HCT116 (cell line): ENCODE measurements at regions not wholly inside any gene's neighbourhood (a gene's known extent, or its start where the extent isn't known, plus 50 kb on each side); places are given as distances from the start of the nearest gene placed in this dataset.

Experiments used
- ATAC-seq: fragments of 200-7000 bp; cut with Tn5 transposase; 2 replicates; pipeline ENCODE4 v1.9.1; 2020; ENCODE audit warnings: mild to moderate bottlenecking, moderate library complexity
- BruUV-seq: library from RNA; stranded (reverse); fragments of 400-500 nt; replicated peaks from 2 replicates; lab custom pipeline; 2021; lab: Mats Ljungman, UMichigan
- CTCF ChIA-PET: fragments of 300-600 bp; sonication (Branson Sonifier 250); formaldehyde crosslinking; loops from one replicate; lab custom pipeline; 2021; ENCODE audit warnings: antibody characterized with exemption; lab: Charles Lee
- POLR2A ChIA-PET: fragments of 300-600, 350-600 bp; sonication (Branson Sonifier 250); formaldehyde crosslinking; loops from one replicate; lab custom pipeline; 2021; ENCODE audit warnings: antibody characterized with exemption; lab: Charles Lee
- RAD21 ChIA-PET, 2 experiments: fragments of 300-600 bp; sonication (Branson Sonifier 250); formaldehyde crosslinking; loops; one replicate each; lab custom pipeline; 2023; ENCODE audit warnings: low total read pairs in 2 of 2; ENCODE audit not compliant: uncharacterized antibody in 2 of 2, unreplicated experiment in 2 of 2, low non-redundant PET in 1 of 2; lab: Charles Lee
- DNase-seq: peaks from one replicate; pipeline ENCODE4 v3.0.0-alpha.2; 2010; ENCODE audit warnings: low read depth, low spot score
- H2AFZ ChIP-seq: fragments of 200-600 bp; shearing (Covaris generic), sonication (generic); 2 replicates; pipeline ENCODE4 v1.6.1; 2017; ENCODE audit warnings: low read depth, mixed run types, mixed read lengths, antibody characterized with exemption, low read length; ENCODE audit not compliant: poor library complexity, severe bottlenecking
- H3K27ac ChIP-seq: 2 replicates; pipeline ENCODE4 v1.5.1; 2012; ENCODE audit warnings: low read depth, low read length
- H3K27me3 ChIP-seq: fragments of 200-600 bp; sonication (generic); 2 replicates; pipeline ENCODE4 v1.6.1; 2016; ENCODE audit warnings: mixed run types, low read length, mixed read lengths; ENCODE audit not compliant: insufficient read depth
- H3K36me3 ChIP-seq, 2 experiments: fragments of 200-500 bp in 1 of 2; fragments of 200-600 bp in 1 of 2; sonication (Bioruptor generic) in 1 of 2; sonication (generic) in 1 of 2; 2 replicates each; pipeline versions ENCODE4 v1.5.1 to v1.6.1; 2014 to 2016; ENCODE audit warnings: low read length in 2 of 2, inconsistent platforms in 1 of 2, mixed read lengths in 1 of 2, mixed run types in 1 of 2; ENCODE audit not compliant: insufficient read depth in 2 of 2, control insufficient read depth in 1 of 2
- H3K4me1 ChIP-seq, 2 experiments: fragments of 200-600 bp in 1 of 2; sonication (generic) in 1 of 2; 2 replicates each; pipeline versions ENCODE4 v1.5.1 to v1.6.1; 2012 to 2017; ENCODE audit warnings: low read length in 2 of 2, inconsistent platforms in 1 of 2, mild to moderate bottlenecking in 1 of 2, mixed read lengths in 1 of 2, mixed run types in 1 of 2, moderate library complexity in 1 of 2; ENCODE audit not compliant: insufficient read depth in 2 of 2, control insufficient read depth in 1 of 2
- H3K4me2 ChIP-seq: fragments of 200-600 bp; sonication (generic); 2 replicates; pipeline ENCODE4 v1.6.1; 2017; ENCODE audit warnings: mixed run types, low read length, mixed read lengths
- H3K4me3 ChIP-seq, 2 experiments: fragments of 200-600 bp in 1 of 2; sonication (generic) in 1 of 2; replicated peaks in 1 of 2; 2 replicates each; pipeline ENCODE4 v1.5.1; 2011 to 2016; ENCODE audit warnings: low read length in 2 of 2, control low read depth in 1 of 2, low read depth in 1 of 2, mild to moderate bottlenecking in 1 of 2, mixed read lengths in 1 of 2, mixed run types in 1 of 2
- H3K79me2 ChIP-seq: fragments of 200-600 bp; sonication (generic); 2 replicates; pipeline ENCODE4 v1.6.1; 2017; ENCODE audit warnings: mild to moderate bottlenecking, mixed run types, low read length, moderate library complexity, mixed read lengths; ENCODE audit not compliant: insufficient read depth
- H3K9ac ChIP-seq: fragments of 200-600 bp; sonication (generic); 2 replicates; pipeline ENCODE4 v1.6.1; 2016; ENCODE audit warnings: low read length, mixed read lengths
- H3K9me2 ChIP-seq: fragments of 200-600 bp; sonication (generic), shearing (Covaris generic); 2 replicates; pipeline ENCODE4 v1.6.1; 2017; ENCODE audit warnings: mixed run types, mild to moderate bottlenecking, moderate library complexity; ENCODE audit not compliant: insufficient read depth
- H3K9me3 ChIP-seq, 2 experiments: fragments of 200-500 bp in 1 of 2; fragments of 200-600 bp in 1 of 2; sonication (Bioruptor generic) in 1 of 2; sonication (generic) in 1 of 2; 2 replicates each; pipeline ENCODE4 v1.6.1; 2014 to 2017; ENCODE audit warnings: low read length in 2 of 2, mixed read lengths in 2 of 2, inconsistent platforms in 1 of 2, low read depth in 1 of 2, mild to moderate bottlenecking in 1 of 2, mixed run types in 1 of 2, moderate library complexity in 1 of 2; ENCODE audit not compliant: control insufficient read depth in 1 of 2, insufficient read depth in 1 of 2
- H4K20me1 ChIP-seq: fragments of 200-600 bp; sonication (generic), shearing (Covaris generic); 2 replicates; pipeline ENCODE4 v1.6.1; 2017; ENCODE audit warnings: mixed run types, mild to moderate bottlenecking, moderate library complexity; ENCODE audit not compliant: insufficient read depth
- CBX3 ChIP-seq: IDR thresholded peaks from 2 replicates; pipeline ENCODE4 v1.6.1; 2012; ENCODE audit warnings: low read depth
- CEBPB ChIP-seq: IDR thresholded peaks from 2 replicates; pipeline ENCODE4 v1.6.1; 2012; ENCODE audit warnings: low read depth
- CTCF ChIP-seq, 3 experiments: fragments of 200-600 bp in 1 of 3; sonication (generic) in 1 of 3; IDR thresholded peaks in 2 of 3; conservative IDR thresholded peaks in 1 of 3; 2 replicates each; pipeline ENCODE4 v1.5.1; 2012 to 2017; ENCODE audit warnings: low read depth in 2 of 3, low read length in 2 of 3, antibody characterized with exemption in 1 of 3, borderline replicate concordance in 1 of 3, control low read depth in 1 of 3, mild to moderate bottlenecking in 1 of 3, mixed read lengths in 1 of 3, mixed run types in 1 of 3, moderate library complexity in 1 of 3; ENCODE audit not compliant: insufficient read depth in 1 of 3
- JUND ChIP-seq: IDR thresholded peaks from 2 replicates; pipeline ENCODE4 v1.6.1; 2012
- MAX ChIP-seq: IDR thresholded peaks from 2 replicates; pipeline ENCODE4 v1.6.1; 2012
- POLR2A ChIP-seq: IDR thresholded peaks from 2 replicates; pipeline ENCODE4 v1.7.0; 2011; ENCODE audit warnings: borderline replicate concordance; ENCODE audit not compliant: insufficient read depth, insufficient read length; ENCODE audit errors: extremely low read depth
- REST ChIP-seq: IDR thresholded peaks from 2 replicates; pipeline ENCODE4 v1.6.1; 2012; ENCODE audit warnings: low read depth
- SIN3A ChIP-seq: IDR thresholded peaks from 2 replicates; pipeline ENCODE4 v1.6.1; 2012; ENCODE audit warnings: low read depth
- SP1 ChIP-seq: IDR thresholded peaks from 2 replicates; pipeline ENCODE4 v1.6.1; 2012; ENCODE audit warnings: low read depth
- TCF7L2 ChIP-seq: IDR thresholded peaks from 2 replicates; pipeline ENCODE4 v1.7.0; 2011; ENCODE audit warnings: borderline replicate concordance, inconsistent platforms; ENCODE audit not compliant: insufficient read depth, insufficient read length; ENCODE audit errors: extremely low read depth
- YY1 ChIP-seq: IDR thresholded peaks from 2 replicates; pipeline ENCODE4 v1.6.1; 2011; ENCODE audit warnings: low read length, low read depth, moderate library complexity, mild to moderate bottlenecking; ENCODE audit not compliant: insufficient replicate concordance; ENCODE audit errors: extremely low read depth
- ZBTB33 ChIP-seq: IDR thresholded peaks from 2 replicates; pipeline ENCODE4 v1.6.1; 2011; ENCODE audit warnings: mild to moderate bottlenecking, low read length, moderate library complexity; ENCODE audit not compliant: insufficient replicate concordance; ENCODE audit errors: extremely low read depth
- ZFX ChIP-seq: fragments of 450-650 bp; IDR thresholded peaks from 2 replicates; pipeline ENCODE4 v1.6.1; 2017
- intact Hi-C: fragments of 100-400 bp; cut with micrococcal nuclease; formaldehyde crosslinking; loops from 2 replicates; pipeline ENCODE4 v1.10.0; 2022

GRCh38 chrX:25069209-25069608, 53.4 kb upstream of the ARX start:
- ATAC-seq (no peak), DNase-seq (no peak)
- CTCF ChIA-PET: no interaction called here
- H3K27me3 ChIP-seq: no peaks in the 10 kb centered on the region
- H3K36me3 ChIP-seq: no peaks in the 10 kb centered on the region
- no peaks in the 10 kb centered on the region for H3K79me2 ChIP-seq
- no peak overlapping the region for H3K27ac ChIP-seq
- no peak overlapping the region for H3K4me3 ChIP-seq
- H3K9me3 ChIP-seq: no peaks in the 10 kb centered on the region
- H3K4me1 ChIP-seq: no peaks in the 10 kb centered on the region
- H3K4me2 ChIP-seq: no peak overlapping the region
- no peaks in the 10 kb centered on the region for H4K20me1 ChIP-seq
- BruUV-seq: no TSS peak
- no peak overlapping the region for H3K9ac ChIP-seq
- H3K9me2 ChIP-seq: no peaks in the 10 kb centered on the region
- no peak for TF ChIP-seq TCF7L2
- no peak for TF ChIP-seq POLR2A
- no peak for TF ChIP-seq REST
- no peak for TF ChIP-seq CTCF (IDR thresholded peaks at IDR 0.05 in 2 of 3, conservative IDR thresholded peaks at IDR 0.05 in 1 of 3; ENCODE audit: borderline replicate concordance in 1 of 3, insufficient read depth in 1 of 3, low read depth in 2 of 3, low read length in 2 of 3)
- no peak for TF ChIP-seq ZFX
- TF ChIP-seq SIN3A: no peak
- no peak for TF ChIP-seq CEBPB
- TF ChIP-seq JUND: no peak
- TF ChIP-seq CBX3: no peak
- no peak for TF ChIP-seq SP1
- TF ChIP-seq YY1: no peak
- TF ChIP-seq MAX: no peak
- TF ChIP-seq ZBTB33: no peak
- RAD21 ChIA-PET: no interaction called here
- POLR2A ChIA-PET: no interaction called here
- no peak overlapping the region for H2AFZ ChIP-seq
- intact Hi-C loops: no loop called here
